GM12864 (cell line): ENCODE measurements at regions not wholly inside any gene's neighbourhood (a gene's known extent, or its start where the extent isn't known, plus 50 kb on each side); places are given as distances from the start of the nearest gene placed in this dataset.

Experiments
- DNase-seq: peaks from one replicate; pipeline ENCODE4 v3.0.0-alpha.2; 2011; ENCODE audit warnings: low read depth
- H3K4me3 ChIP-seq: 2 replicates; pipeline ENCODE4 v1.5.1; 2011; ENCODE audit warnings: mild to moderate bottlenecking, low read depth, low read length, control low read depth
- TF ChIP-seq, protein P1 (sequence below): IDR thresholded peaks from 2 replicates; pipeline ENCODE4 v1.5.1; 2011; ENCODE audit warnings: low read depth, mild to moderate bottlenecking, moderate library complexity, low read length, control low read depth, inconsistent platforms; ENCODE audit errors: missing control alignments

DNA sequence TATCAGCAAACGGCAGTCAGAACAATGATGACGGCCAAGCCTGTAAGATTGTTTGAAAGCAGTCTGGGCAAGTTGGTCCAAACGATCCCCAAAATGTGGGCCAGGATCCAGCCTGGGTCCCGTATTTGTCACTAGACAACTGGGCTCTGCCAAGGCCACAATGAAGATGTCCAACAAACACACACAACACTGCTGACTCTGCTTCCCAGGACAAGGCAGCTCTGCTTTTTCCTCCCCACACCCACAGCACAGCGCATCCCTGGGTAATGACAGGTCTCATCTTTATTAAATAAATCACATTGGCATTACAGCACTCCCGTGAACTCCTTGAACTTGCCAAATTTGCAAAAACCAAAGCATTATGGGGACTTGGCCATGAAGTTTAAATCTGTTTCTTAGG lies 424.1 kb upstream of the ACTBL2 start:
- TF ChIP-seq, protein P1, sequence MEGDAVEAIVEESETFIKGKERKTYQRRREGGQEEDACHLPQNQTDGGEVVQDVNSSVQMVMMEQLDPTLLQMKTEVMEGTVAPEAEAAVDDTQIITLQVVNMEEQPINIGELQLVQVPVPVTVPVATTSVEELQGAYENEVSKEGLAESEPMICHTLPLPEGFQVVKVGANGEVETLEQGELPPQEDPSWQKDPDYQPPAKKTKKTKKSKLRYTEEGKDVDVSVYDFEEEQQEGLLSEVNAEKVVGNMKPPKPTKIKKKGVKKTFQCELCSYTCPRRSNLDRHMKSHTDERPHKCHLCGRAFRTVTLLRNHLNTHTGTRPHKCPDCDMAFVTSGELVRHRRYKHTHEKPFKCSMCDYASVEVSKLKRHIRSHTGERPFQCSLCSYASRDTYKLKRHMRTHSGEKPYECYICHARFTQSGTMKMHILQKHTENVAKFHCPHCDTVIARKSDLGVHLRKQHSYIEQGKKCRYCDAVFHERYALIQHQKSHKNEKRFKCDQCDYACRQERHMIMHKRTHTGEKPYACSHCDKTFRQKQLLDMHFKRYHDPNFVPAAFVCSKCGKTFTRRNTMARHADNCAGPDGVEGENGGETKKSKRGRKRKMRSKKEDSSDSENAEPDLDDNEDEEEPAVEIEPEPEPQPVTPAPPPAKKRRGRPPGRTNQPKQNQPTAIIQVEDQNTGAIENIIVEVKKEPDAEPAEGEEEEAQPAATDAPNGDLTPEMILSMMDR, result no peak
- no peak overlapping the region for H3K4me3 ChIP-seq
- no peak for DNase-seq

DNA sequence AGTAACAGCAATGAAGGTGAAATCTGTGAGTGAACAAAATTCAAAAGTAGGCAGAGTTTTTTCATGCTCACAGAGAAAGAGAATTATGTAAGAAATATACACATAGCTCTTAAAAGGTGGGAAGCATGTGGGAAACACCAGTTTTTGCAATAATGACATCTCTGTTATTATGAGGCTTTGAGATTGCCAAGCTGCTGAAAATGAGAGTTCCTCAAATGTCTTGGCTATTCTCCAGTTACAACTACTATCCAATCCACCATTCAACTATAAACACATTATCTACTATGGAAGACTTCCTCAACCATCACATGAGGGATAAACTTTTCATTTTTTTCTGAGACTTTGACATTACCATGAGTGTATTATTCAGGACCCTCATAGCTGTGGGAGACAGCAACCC lies 420.8 kb upstream of the ACTBL2 start:
- TF ChIP-seq, protein P1, result no peak
- no peak overlapping the region for H3K4me3 ChIP-seq
- DNase-seq, result no peak

DNA sequence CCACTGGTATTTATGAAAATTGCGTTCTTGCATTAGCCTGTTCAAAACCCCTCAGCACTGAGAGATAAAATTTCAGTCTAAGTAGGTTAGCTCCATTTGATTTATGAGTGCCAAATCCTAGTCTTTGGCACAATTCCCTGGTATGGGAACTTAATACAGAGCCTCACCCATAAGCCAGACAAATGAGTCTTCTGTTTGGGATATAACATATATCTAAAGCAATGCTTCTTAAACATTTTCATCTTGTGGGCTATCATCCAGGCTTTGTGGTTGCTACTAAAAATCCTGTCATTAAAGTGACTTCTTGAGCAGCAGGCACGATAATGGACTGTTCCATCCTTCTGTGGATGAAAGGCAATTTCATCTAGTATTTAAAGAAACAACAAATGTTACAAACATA lies 419.5 kb upstream of the ACTBL2 start:
- no peak for DNase-seq
- TF ChIP-seq, protein P1, result no peak

DNA sequence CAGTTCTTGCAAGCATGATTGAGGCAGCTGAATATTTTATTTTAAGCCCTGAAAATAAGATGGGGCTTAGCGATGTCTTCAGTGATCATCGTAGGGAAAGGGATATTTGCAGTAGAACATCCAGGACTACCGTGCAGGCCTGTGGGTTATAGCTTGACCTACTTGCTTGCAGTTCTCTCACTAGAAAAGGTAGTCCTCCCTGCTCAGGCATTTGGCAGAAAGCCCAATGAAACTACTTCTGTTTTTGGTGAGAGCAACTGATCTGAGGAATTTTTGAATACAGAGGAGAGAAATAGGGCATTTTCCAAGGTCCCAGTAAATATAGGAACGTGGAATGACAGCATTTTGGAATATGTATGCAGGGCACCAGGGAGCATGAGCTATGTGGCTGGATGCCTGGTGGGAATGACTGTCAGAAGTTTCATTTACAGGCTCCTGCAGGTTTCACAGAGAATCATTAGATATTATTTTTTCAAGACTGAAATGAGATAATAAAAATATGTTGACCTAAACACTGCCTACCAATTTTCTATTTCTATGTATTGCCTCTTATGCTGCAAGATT lies 417.9 kb upstream of the ACTBL2 start:
- no peak for DNase-seq
- no peak overlapping the region for H3K4me3 ChIP-seq
- TF ChIP-seq, protein P1, result no peak

More for the DNA sequence above, 419.5 kb upstream of the ACTBL2 start:
- H3K4me3 ChIP-seq, result no peak overlapping the region

DNA sequence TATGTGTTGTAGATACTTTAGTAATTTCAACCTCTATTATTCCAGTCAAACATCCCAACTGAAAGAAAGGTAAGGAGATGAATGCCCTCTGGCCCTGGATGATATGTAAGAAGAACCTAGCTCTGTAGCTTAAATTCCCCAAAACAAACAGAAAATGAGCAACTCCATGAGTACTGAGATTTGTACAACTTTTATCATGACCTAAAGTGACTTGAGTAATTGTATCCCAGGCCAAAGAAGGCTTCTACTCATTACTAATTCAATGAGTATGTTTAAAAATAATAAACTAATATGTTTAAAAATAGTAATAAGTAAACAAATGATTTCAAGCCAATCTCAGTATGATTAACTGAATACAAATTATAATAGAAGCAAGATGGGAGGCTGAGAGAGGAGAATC lies 414.0 kb upstream of the ACTBL2 start:
- TF ChIP-seq, protein P1, result no peak
- H3K4me3 ChIP-seq, result no peak overlapping the region
- no peak for DNase-seq

DNA sequence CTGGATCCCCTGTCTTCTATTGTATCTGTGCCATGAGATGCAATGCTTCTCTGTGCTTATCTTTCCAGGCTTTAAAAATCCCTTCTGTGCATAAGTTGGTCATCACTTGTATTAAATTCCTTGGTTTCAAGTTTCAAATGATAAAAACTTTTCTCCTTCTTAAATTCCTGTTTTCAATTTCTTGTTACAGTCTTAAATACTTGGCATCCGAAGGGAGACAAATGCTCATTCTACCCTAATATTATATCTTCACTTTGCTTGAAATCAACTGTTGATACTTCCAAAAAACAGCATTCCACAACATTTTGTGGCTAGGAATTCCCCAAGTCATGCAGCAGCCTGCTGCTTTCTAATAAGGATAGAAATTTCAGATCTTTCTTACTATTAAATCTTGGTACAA lies 413.2 kb upstream of the ACTBL2 start:
- DNase-seq, result no peak
- H3K4me3 ChIP-seq, result no peak overlapping the region
- TF ChIP-seq, protein P1, result no peak

DNA sequence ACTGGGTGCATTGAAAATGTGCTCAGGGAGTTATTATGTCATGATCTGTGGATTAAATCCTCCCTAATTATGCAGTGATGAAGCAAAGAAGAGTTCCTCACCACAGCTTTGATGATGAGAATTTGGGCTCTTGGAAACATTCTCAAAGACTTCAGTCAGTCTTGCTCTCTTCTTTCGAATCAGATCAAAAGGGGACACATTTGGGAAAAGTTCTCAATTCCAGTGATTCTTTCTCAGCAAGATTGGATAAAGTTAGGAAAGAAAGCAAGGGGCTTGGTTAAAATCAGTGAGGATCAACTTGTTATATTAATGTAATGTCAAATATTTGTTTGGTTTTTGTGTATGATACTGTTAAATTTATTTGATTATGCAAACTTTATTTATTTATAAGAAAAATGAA lies 411.3 kb upstream of the ACTBL2 start:
- H3K4me3 ChIP-seq, result no peak overlapping the region
- DNase-seq, result no peak
- TF ChIP-seq, protein P1, result no peak
